Neural progenitor cell (in vitro differentiated cells): ENCODE measurements at regions not wholly inside any gene's neighbourhood (a gene's known extent, or its start where the extent isn't known, plus 50 kb on each side); places are given as distances from the start of the nearest gene placed in this dataset.

Experiments
- EZH2phosphoT487 ChIP-seq: fragments of 200-600 bp; sonication (generic); IDR thresholded peaks from 2 replicates; pipeline ENCODE4 v1.6.1; 2017; ENCODE audit warnings: antibody characterized with exemption
- TF ChIP-seq, protein P1 (sequence below): fragments of 200-600 bp; sonication (generic); IDR thresholded peaks from 2 replicates; pipeline ENCODE4 v1.5.1; 2017; ENCODE audit warnings: antibody characterized with exemption, mild to moderate bottlenecking

DNA sequence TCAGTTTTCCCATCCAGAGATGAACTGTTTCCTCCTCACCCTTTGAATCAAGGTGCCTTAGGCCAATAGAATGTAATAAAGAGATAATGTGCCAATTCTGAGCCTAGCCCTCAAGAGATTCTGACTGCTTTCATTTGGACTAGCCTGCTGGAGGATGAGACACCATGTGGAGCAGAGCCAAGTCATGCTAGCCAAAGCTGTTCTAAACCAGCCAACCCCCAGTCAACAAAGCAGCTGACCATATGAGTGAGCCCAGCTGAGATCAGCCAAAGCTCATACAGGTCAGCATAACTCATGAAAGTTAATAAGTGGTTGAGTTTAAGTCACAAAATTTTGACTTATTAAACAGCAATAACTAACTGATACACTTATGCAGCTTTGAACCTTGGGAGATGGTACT is 66.7 kb upstream of the DBX1 start:
- TF ChIP-seq EZH2phosphoT487, result no peak
- TF ChIP-seq, protein P1, sequence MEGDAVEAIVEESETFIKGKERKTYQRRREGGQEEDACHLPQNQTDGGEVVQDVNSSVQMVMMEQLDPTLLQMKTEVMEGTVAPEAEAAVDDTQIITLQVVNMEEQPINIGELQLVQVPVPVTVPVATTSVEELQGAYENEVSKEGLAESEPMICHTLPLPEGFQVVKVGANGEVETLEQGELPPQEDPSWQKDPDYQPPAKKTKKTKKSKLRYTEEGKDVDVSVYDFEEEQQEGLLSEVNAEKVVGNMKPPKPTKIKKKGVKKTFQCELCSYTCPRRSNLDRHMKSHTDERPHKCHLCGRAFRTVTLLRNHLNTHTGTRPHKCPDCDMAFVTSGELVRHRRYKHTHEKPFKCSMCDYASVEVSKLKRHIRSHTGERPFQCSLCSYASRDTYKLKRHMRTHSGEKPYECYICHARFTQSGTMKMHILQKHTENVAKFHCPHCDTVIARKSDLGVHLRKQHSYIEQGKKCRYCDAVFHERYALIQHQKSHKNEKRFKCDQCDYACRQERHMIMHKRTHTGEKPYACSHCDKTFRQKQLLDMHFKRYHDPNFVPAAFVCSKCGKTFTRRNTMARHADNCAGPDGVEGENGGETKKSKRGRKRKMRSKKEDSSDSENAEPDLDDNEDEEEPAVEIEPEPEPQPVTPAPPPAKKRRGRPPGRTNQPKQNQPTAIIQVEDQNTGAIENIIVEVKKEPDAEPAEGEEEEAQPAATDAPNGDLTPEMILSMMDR, result no peak
